Cardiac fibroblast (primary cell): ENCODE measurements at regions not wholly inside any gene's neighbourhood (a gene's known extent, or its start where the extent isn't known, plus 50 kb on each side); places are given as distances from the start of the nearest gene placed in this dataset.

Source experiments
- DNase-seq, 2 donors: peaks; one replicate each; pipeline versions ENCODE4 v3.0.0 to v3.0.0-alpha.2; 2010; ENCODE audit warnings: low read depth in 2 of 2
- H3K4me3 ChIP-seq, 2 donors: replicated peaks in 1 of 2; 1 replicate in 1 of 2; 2 replicates in 1 of 2; pipeline ENCODE4 v1.5.1; 2011; ENCODE audit warnings: low read depth in 2 of 2, low read length in 2 of 2, mild to moderate bottlenecking in 2 of 2, moderate library complexity in 1 of 2
- TF ChIP-seq, protein P1 (sequence below): IDR thresholded peaks from one replicate; pipeline ENCODE4 v1.5.1; 2011; ENCODE audit warnings: low read depth, mild to moderate bottlenecking, low read length, inconsistent platforms

DNA sequence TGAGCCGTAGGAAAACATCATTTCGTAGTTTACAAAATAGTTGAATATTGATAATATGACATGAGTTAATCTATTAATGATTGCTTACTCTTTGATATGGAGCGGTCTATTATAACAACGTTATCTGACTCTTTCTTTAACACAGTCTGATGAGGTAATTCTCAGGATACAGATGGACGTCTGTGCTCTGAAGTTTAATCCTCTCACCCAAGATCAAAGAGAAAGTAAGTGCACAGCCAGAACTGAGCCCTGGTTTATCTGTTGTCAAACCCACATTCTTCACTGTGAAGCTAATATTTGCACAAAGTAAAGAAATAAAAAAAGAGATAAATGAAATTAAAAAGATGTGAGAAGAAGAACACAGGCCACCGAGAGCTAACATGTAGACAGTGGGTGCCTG is 190.9 kb upstream of the COPS8 start:
- H3K4me3 ChIP-seq: no peak overlapping the region
- DNase-seq: no peak
- TF ChIP-seq, protein P1, sequence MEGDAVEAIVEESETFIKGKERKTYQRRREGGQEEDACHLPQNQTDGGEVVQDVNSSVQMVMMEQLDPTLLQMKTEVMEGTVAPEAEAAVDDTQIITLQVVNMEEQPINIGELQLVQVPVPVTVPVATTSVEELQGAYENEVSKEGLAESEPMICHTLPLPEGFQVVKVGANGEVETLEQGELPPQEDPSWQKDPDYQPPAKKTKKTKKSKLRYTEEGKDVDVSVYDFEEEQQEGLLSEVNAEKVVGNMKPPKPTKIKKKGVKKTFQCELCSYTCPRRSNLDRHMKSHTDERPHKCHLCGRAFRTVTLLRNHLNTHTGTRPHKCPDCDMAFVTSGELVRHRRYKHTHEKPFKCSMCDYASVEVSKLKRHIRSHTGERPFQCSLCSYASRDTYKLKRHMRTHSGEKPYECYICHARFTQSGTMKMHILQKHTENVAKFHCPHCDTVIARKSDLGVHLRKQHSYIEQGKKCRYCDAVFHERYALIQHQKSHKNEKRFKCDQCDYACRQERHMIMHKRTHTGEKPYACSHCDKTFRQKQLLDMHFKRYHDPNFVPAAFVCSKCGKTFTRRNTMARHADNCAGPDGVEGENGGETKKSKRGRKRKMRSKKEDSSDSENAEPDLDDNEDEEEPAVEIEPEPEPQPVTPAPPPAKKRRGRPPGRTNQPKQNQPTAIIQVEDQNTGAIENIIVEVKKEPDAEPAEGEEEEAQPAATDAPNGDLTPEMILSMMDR: no peak

DNA sequence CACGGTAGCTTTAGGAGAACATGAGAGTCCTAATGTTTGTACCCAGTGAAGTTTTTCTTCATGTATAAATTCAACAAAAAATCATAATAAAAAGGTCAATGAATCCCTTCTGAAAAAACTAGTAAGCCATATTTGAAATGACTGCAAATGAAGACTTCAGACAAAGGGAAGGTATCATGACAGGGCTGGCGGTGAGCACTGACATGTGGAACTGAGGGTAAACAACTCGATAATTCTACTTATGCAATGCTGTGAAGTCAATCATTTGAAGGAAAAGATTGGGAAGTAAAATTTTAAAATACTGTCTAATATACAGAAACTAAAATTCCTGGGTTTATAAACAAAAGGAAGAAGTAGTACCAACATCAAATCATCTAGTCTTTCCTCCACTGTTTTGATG is 190.2 kb upstream of the COPS8 start:
- no peak overlapping the region for H3K4me3 ChIP-seq
- DNase-seq: no peak
- TF ChIP-seq, protein P1: no peak

DNA sequence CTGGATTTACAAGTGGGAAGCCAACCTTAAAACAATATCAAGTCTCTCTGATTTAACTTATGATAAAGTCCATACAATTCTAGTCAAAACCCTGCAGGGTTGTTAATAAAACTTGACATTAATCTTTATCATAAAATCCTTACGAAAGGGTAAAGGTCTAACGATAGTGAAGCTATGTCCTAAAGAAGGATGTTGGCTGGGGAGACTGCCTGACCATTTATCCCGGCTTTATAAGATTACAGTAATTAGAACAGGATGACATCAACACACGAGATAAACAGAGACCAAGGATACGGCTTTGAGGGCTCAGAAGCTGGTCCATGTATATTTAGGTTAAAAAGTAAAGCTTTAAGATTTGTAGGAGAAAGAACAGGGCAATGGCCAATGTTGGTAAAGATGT is 189.0 kb upstream of the COPS8 start:
- H3K4me3 ChIP-seq: no peak overlapping the region
- TF ChIP-seq, protein P1: no peak
- no peak for DNase-seq

DNA sequence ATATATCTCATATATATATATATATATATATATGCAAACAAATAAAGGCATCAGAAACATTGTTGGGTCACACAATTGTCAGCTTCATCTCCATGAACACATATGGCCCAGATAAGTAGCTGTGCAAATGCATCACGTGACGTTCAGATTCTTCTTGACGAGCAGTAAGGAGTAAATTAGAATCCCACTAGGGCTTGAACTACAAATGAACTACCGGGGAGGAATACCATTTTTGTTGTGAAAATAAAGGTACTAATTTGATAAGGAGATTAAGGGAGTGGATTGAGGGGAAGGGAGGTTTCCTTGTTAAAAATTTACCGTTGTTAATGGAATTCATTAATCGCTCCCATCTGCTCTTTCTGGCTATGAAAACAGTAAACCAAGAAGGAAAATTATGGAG is 186.5 kb upstream of the COPS8 start:
- no peak for DNase-seq
- no peak overlapping the region for H3K4me3 ChIP-seq
- TF ChIP-seq, protein P1: no peak

- no peak for DNase-seq
- H3K4me3 ChIP-seq: no peak overlapping the region
- TF ChIP-seq, protein P1: no peak
These were observed 185.6 kb upstream of the COPS8 start for GRCh38 chr2:236899950-236900640.

- DNase-seq: no peak
- no peak overlapping the region for H3K4me3 ChIP-seq
- TF ChIP-seq, protein P1: no peak
These were observed 183.7 kb upstream of the COPS8 start for GRCh38 chr2:236901956-236902355.

DNA sequence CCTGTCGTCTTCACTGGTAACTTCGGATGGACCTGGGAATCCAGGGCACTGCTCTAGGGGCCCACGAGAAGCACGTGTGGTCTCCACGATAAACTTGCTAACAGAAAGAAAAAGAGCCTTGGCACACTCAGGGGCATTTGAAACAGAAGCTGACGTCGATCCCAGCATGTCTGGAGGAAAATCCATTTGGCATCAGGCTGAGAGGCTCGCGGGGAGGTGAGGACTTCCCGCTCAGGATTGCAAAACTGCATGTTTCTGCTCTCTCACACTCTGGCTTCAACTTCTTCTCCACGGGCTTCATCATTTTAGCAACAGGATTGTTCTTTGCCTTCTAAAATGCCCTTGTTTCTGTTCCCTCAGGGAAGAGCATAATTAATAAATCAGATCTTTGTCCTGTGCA is 181.7 kb upstream of the COPS8 start:
- H3K4me3 ChIP-seq: no peak overlapping the region
- TF ChIP-seq, protein P1: no peak
- peak in 1 of 2 donors; percentile 14 for DNase-seq
